Omental fat pad (tissue), 3 donors: ENCODE measurements at regions not wholly inside any gene's neighbourhood (a gene's known extent, or its start where the extent isn't known, plus 50 kb on each side); places are given as distances from the start of the nearest gene placed in this dataset.

ENCODE experiments used
- ATAC-seq: fragments of 150-250 bp; one replicate; pipeline ENCODE4 v1.9.1; 2016; ENCODE audit warnings: mild to moderate bottlenecking, moderate library complexity; ENCODE audit not compliant: low FRiP score
- DNase-seq: peaks from one replicate; pipeline ENCODE4 v3.0.0-alpha.2; 2019; ENCODE audit warnings: low spot score
- CTCF ChIP-seq, 3 donors: fragments of 450-650 bp; IDR thresholded peaks; one replicate each; pipeline ENCODE4 v1.5.1; 2016 to 2017; ENCODE audit warnings: antibody characterized with exemption in 3 of 3, mild to moderate bottlenecking in 3 of 3, moderate library complexity in 2 of 3

DNA sequence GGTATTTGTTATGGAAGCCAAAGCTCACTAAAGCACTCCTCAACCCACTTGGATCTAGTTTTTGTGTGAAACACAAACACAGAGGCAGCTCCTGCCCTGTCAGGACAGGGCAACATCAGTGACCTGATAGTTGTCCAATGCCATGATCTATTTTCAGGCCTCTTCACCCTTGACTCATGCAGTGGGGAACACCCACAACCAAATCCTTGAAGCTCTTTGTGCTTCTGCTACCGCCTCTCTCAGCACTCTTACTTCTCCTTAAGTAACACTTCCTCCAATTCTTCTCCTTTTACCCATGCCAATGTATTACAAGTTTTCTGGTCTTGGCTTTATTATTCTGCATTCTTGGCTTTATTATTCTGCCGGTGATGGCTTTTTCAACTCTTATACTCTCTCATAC lies 425.3 kb downstream of the INHBA start:
- ATAC-seq (no peak), DNase-seq (no peak)
- no peak for TF ChIP-seq CTCF (IDR thresholded peaks at IDR 0.05)

GRCh38 chr7:41275255-41275654 lies 427.6 kb downstream of the INHBA start:
- no peak for TF ChIP-seq CTCF (IDR thresholded peaks at IDR 0.05)
- DNase-seq = no peak
- ATAC-seq = no peak

DNA sequence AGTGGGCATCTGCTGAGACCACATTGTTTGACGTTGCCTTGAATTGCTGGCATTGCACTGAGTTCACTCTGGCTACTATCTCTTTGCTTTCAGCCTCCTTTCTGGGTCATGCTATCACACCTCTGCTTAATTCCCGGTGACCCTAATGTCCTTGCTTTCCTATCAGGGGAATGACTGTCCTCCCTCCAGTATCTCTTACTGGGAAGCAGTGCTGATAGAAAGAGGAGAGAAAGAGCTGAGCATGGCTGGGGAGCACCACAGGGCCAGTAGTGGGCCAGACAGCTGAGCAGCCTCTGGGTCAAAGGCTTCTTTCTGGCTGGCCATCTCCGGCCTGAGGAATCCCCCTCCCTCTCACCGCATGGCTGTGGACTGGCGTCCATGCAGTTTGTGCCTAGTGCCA lies 428.7 kb downstream of the INHBA start:
- TF ChIP-seq CTCF (IDR thresholded peaks at IDR 0.05) = no peak
- ATAC-seq (no peak), DNase-seq (no peak)

- no peak for TF ChIP-seq CTCF (IDR thresholded peaks at IDR 0.05)
- ATAC-seq = no peak
- DNase-seq = no peak
Measured at GRCh38 chr7:41272664-41273063, 430.2 kb downstream of the INHBA start.

DNA sequence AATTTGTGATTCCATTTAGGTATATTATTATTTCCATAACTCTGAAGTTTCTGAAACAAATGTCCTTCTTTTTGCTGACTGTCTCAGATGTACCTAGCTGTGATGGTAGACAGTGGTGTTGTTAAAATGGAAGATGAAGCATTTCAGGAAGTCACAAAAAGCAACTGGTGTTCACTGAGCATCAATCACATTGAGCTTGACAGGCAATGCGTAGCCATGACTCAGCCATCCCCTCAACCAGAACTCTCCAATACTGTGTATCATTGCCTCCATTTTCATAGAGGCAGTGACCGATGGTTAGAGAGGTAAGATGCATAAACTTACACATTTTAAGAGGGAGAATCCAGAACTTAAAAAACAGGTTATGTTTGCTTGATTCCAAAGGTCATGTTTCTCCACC lies 434.0 kb downstream of the INHBA start:
- TF ChIP-seq CTCF (IDR thresholded peaks at IDR 0.05) = no peak
- DNase-seq (no peak), ATAC-seq (no peak)

GRCh38 chr7:41261080-41261479 lies 441.8 kb downstream of the INHBA start:
- no peak for TF ChIP-seq CTCF (IDR thresholded peaks at IDR 0.05)
- no peak for ATAC-seq
- no peak for DNase-seq

GRCh38 chr7:41257660-41258059 lies 445.2 kb downstream of the INHBA start:
- DNase-seq (no peak), ATAC-seq (no peak)
- no peak for TF ChIP-seq CTCF (IDR thresholded peaks at IDR 0.05)
